GM18499 (cell line): ENCODE measurements at regions not wholly inside any gene's neighbourhood (a gene's known extent, or its start where the extent isn't known, plus 50 kb on each side); places are given as distances from the start of the nearest gene placed in this dataset.
"Not testable (repeated sequence)": the region's sequence is repeated elsewhere in the genome, so short reads cannot be mapped to it uniquely, and the experiment has no call there.

Experiments used
- ATAC-seq: cut with Tn5 transposase; IDR thresholded peaks from one replicate; pipeline ENCODE4 v1.9.1; 2021; ENCODE audit warnings: moderate number of reproducible peaks; ENCODE audit not compliant: insufficient read depth, unreplicated experiment

GRCh38 chr12:11446372-11446771, 51.0 kb upstream of the PRB2 start:
- ATAC-seq: no peak

- ATAC-seq: no peak
Observed at GRCh38 chr12:11457996-11458645, 62.8 kb upstream of the PRB2 start.

- no peak for ATAC-seq
Observed at GRCh38 chr12:11460343-11461023, 65.1 kb upstream of the PRB2 start.

GRCh38 chr12:11461433-11461832, 66.1 kb upstream of the PRB2 start:
- ATAC-seq: no peak

- ATAC-seq: no peak
Observed at GRCh38 chr12:11477110-11477509, 81.7 kb upstream of the PRB2 start.

- ATAC-seq: no peak
Observed at GRCh38 chr12:11482955-11483354, 87.6 kb upstream of the PRB2 start.

GRCh38 chr12:11486623-11487444, 91.5 kb upstream of the PRB2 start:
- ATAC-seq: peak; percentile 71

- ATAC-seq: no peak
Observed at GRCh38 chr12:11496157-11496851, 100.9 kb upstream of the PRB2 start.

- no peak for ATAC-seq
Observed at GRCh38 chr12:11497438-11497837, 102.1 kb upstream of the PRB2 start.

GRCh38 chr12:11497995-11498394, 102.6 kb upstream of the PRB2 start:
- ATAC-seq: no peak

- not testable (repeated sequence) for ATAC-seq
Observed at GRCh38 chr12:11498574-11498973, 103.2 kb upstream of the PRB2 start.

- no peak for ATAC-seq
Observed at GRCh38 chr12:11499806-11500187, 104.4 kb upstream of the PRB2 start.

GRCh38 chr12:11500188-11500860, 105.0 kb upstream of the PRB2 start:
- no peak for ATAC-seq

- no peak for ATAC-seq
Observed at GRCh38 chr12:11500861-11501230, 105.5 kb upstream of the PRB2 start.

- ATAC-seq: no peak
Observed at GRCh38 chr12:11508699-11509098, 113.3 kb upstream of the PRB2 start.

GRCh38 chr12:11509326-11509725, 114.0 kb upstream of the PRB2 start:
- ATAC-seq: no peak

GRCh38 chr12:11510671-11511070, 115.3 kb upstream of the PRB2 start:
- no peak for ATAC-seq

GRCh38 chr12:11513288-11513687, 117.9 kb upstream of the PRB2 start:
- ATAC-seq: no peak

GRCh38 chr12:11517080-11517479, 121.7 kb upstream of the PRB2 start:
- ATAC-seq: no peak

- ATAC-seq: no peak
Observed at GRCh38 chr12:11524446-11524845, 125.0 kb upstream of the ETV6 start.
